B cell (primary cell): ENCODE measurements at regions not wholly inside any gene's neighbourhood (a gene's known extent, or its start where the extent isn't known, plus 50 kb on each side); places are given as distances from the start of the nearest gene placed in this dataset.
"Not testable (repeated sequence)": the region's sequence is repeated elsewhere in the genome, so short reads cannot be mapped to it uniquely, and the experiment has no call there.

Experiments
- ATAC-seq: fragments of 200-7000 bp; cut with Tn5 transposase; one replicate; pipeline ENCODE4 v1.10.0; 2021; ENCODE audit warnings: low read depth, mild to moderate bottlenecking, moderate number of reproducible peaks, moderate library complexity
- CTCF ChIA-PET: fragments of 350-600 bp; sonication (Branson Sonifier 250); formaldehyde crosslinking; loops from one replicate; lab custom pipeline; 2021; ENCODE audit warnings: antibody characterized with exemption, inconsistent platforms; lab: Charles Lee
- POLR2A ChIA-PET: fragments of 350-600 bp; sonication (Branson Sonifier 250); formaldehyde crosslinking; loops from one replicate; lab custom pipeline; 2021; ENCODE audit warnings: antibody characterized with exemption; lab: Charles Lee
- DNase-seq: peaks from one replicate; pipeline ENCODE4 v3.0.0; 2013
- H2AFZ ChIP-seq: 2 replicates; pipeline ENCODE4 v1.6.1; 2012; ENCODE audit warnings: mild to moderate bottlenecking, low read depth, low read length; ENCODE audit not compliant: insufficient read depth, poor library complexity, severe bottlenecking
- H3K27ac ChIP-seq, 2 donors: 1 replicate in 1 of 2; 2 replicates in 1 of 2; pipeline ENCODE4 v1.5.1; 2012 to 2013; ENCODE audit warnings: low read length in 2 of 2, mild to moderate bottlenecking in 2 of 2, moderate library complexity in 1 of 2
- H3K27me3 ChIP-seq, 4 experiments: fragments of 200-600 bp in 1 of 4; sonication (generic) in 1 of 4; replicated peaks in 1 of 4; 1 replicate in 2 of 4; 2 replicates in 2 of 4; pipeline versions ENCODE4 v1.6.1 to v1.7.0; 2013 to 2016; ENCODE audit warnings: low read length in 3 of 4, mild to moderate bottlenecking in 2 of 4, mixed read lengths in 1 of 4, moderate library complexity in 1 of 4; ENCODE audit not compliant: insufficient read depth in 4 of 4, control insufficient read depth in 3 of 4; ENCODE audit errors: control extremely low read depth in 1 of 4
- H3K36me3 ChIP-seq, 2 experiments: replicated peaks in 1 of 2; 1 replicate in 1 of 2; 2 replicates in 1 of 2; pipeline versions ENCODE4 v1.6.1 to v1.7.1; 2013; ENCODE audit warnings: low read length in 1 of 2; ENCODE audit not compliant: insufficient read depth in 2 of 2, control insufficient read depth in 1 of 2; ENCODE audit errors: control extremely low read depth in 1 of 2, extremely low read depth in 1 of 2
- H3K4me1 ChIP-seq, 2 donors: fragments of 200-600 bp in 1 of 2; sonication (generic) in 1 of 2; 1 replicate in 1 of 2; 2 replicates in 1 of 2; pipeline versions ENCODE4 v1.5.1 to v1.6.1; 2013 to 2017; ENCODE audit warnings: low read length in 2 of 2; ENCODE audit not compliant: control insufficient read depth in 2 of 2, insufficient read depth in 2 of 2
- H3K4me2 ChIP-seq: replicated peaks from 2 replicates; pipeline ENCODE3; 2012; ENCODE audit warnings: mild to moderate bottlenecking, low read depth, low read length; ENCODE audit not compliant: poor library complexity, severe bottlenecking
- H3K4me3 ChIP-seq, 5 experiments: fragments of 200-600 bp in 1 of 5; sonication (generic) in 1 of 5; 1 replicate in 3 of 5; 2 replicates in 2 of 5; pipeline versions ENCODE4 v1.5.1 to v1.7.0; 2011 to 2016; ENCODE audit warnings: low read length in 4 of 5, mild to moderate bottlenecking in 4 of 5, low read depth in 2 of 5, control low read depth in 1 of 5, moderate library complexity in 1 of 5; ENCODE audit not compliant: insufficient read depth in 1 of 5; ENCODE audit errors: control extremely low read depth in 1 of 5, extremely low read depth in 1 of 5
- H3K79me2 ChIP-seq: fragments of 200-600 bp; sonication (generic); one replicate; pipeline ENCODE4 v1.6.0; 2016; ENCODE audit warnings: low read length; ENCODE audit not compliant: control insufficient read depth, insufficient read depth
- H3K9ac ChIP-seq: fragments of 200-600 bp; sonication (generic); 2 replicates; pipeline ENCODE4 v1.6.1; 2017; ENCODE audit warnings: mild to moderate bottlenecking, low read length, moderate library complexity
- H3K9me3 ChIP-seq, 3 donors: one replicate each; pipeline versions ENCODE4 v1.6.1 to v1.7.1; 2013; ENCODE audit warnings: low read length in 2 of 3; ENCODE audit not compliant: control insufficient read depth in 2 of 3, insufficient read depth in 1 of 3; ENCODE audit errors: control extremely low read depth in 1 of 3
- H4K20me1 ChIP-seq: 2 replicates; pipeline ENCODE4 v1.6.0; 2012; ENCODE audit warnings: mild to moderate bottlenecking, low read length; ENCODE audit not compliant: insufficient read depth, control insufficient read depth, poor library complexity, severe bottlenecking
- H3K27ac Mint-ChIP-seq: one replicate; pipeline ENCODE4 v1.8.0; 2021; ENCODE audit warnings: mixed read lengths
- H3K27me3 Mint-ChIP-seq: one replicate; pipeline ENCODE4 v1.8.0; 2021; ENCODE audit warnings: mixed read lengths
- H3K4me1 Mint-ChIP-seq: one replicate; pipeline ENCODE4 v1.8.0; 2021; ENCODE audit warnings: mixed read lengths
- H3K4me3 Mint-ChIP-seq: one replicate; pipeline ENCODE4 v1.8.0; 2021; ENCODE audit warnings: mixed read lengths
- H3K9me3 Mint-ChIP-seq: one replicate; pipeline ENCODE4 v1.8.0; 2022; ENCODE audit warnings: mixed read lengths; ENCODE audit not compliant: insufficient read depth
- WGBS: methylation state at CpG from one replicate; pipeline ENCODE4 v1.1.5; 2013; ENCODE audit warnings: missing lambda C conversion rate; ENCODE audit not compliant: insufficient coverage; 5-methylcytosine and 5-hydroxymethylcytosine counted together
- intact Hi-C: fragments of 100-400 bp; cut with micrococcal nuclease; formaldehyde crosslinking; loops from one replicate; pipeline ENCODE4 v1.10.0; 2022

DNA sequence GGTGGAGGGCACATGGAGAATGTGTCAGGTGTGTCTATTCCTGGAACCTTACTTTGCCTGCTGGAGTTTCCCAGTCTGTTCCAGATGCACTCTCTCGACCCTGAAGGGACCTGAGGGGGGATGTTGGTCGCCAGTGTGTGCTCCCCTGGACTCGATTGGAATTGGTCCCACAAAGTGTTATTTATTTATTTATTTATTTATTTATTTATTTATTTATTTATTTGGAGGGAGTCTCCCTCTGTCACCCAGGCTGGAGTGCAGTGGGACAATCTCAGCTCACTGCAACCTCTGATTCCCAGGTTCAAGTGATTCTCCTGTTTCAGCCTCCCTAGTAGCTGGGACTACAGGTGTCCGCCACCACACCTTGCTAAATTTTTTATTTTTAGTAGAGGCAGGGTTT lies 329.1 kb upstream of the ZNF337 start:
- H3K79me2 ChIP-seq, H3K4me2 ChIP-seq, H3K9ac ChIP-seq, H3K27ac Mint-ChIP-seq, H3K4me1 ChIP-seq, H3K4me3 ChIP-seq, ATAC-seq, DNase-seq, intact Hi-C loops, H3K36me3 ChIP-seq, H3K4me3 Mint-ChIP-seq, H3K27ac ChIP-seq, H3K4me1 Mint-ChIP-seq, H2AFZ ChIP-seq, H3K27me3 ChIP-seq, POLR2A ChIA-PET, H3K27me3 Mint-ChIP-seq, H3K9me3 Mint-ChIP-seq, H3K9me3 ChIP-seq, H4K20me1 ChIP-seq, CTCF ChIA-PET: not testable (repeated sequence)
- WGBS, result no CpG with 5 or more reads among the region's 4 CpGs

GRCh38 chr20:26010942-26011276 lies 314.3 kb upstream of the ZNF337 start:
- H3K4me3 Mint-ChIP-seq, result peak overlapping the region; percentile 99

DNA sequence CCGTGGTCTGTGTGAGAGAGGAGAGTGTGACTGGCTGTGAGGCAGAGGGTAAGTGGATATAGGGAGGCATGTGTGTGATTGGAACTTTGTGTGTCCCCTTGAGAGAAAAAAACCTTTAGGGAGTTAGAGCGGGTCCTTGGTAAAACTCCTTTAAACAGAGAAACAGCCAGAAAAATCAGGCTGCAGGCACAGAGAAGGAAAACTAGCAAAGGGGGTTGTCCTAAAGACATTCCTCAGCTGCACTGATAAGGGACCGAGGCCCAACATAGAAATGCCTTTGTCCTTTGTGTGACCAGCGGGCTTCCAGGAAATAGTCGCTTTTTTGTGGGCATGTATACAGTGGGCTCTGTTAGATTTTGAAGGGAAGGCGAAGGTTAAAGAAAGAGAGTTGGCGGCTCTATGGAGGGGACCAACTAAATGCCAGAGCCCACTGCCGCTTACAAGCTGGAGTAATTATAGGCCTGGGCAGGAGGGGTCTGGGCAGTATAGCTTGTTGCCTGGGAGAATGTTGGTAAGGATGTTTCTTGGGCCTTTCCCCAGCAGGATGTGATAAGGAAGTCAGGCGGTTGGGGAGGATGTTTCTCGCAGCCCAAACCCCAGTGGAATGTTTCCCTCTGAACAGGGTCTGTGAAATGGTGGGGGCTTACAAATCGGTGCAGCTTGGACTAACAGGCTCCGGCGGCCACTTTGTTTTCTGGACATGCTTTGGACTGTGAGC lies 313.7 kb upstream of the ZNF337 start:
- Histone ChIP-seq H2AFZ (peak overlapping the region; percentile 82), H3K4me3 (peak overlapping the region in 4 of 5 experiments; percentile 49 to 76 (median 60)), H3K27ac (peak overlapping the region; percentile 38 to 73), H3K4me2 (peak overlapping the region; percentile 40), H3K9ac (peak overlapping the region; percentile 79)
- H3K36me3 ChIP-seq, H3K9me3 Mint-ChIP-seq, ATAC-seq, H4K20me1 ChIP-seq, DNase-seq, H3K27me3 Mint-ChIP-seq, H3K9me3 ChIP-seq, intact Hi-C loops, H3K4me1 Mint-ChIP-seq, H3K4me1 ChIP-seq, CTCF ChIA-PET, H3K27me3 ChIP-seq, H3K79me2 ChIP-seq, POLR2A ChIA-PET: not testable (repeated sequence)
- 6% methylated on average over 3 of the region's 13 CpGs for WGBS
- peak overlapping the region; percentile 90 for H3K27ac Mint-ChIP-seq
- peak overlapping the region; percentile 99 for H3K4me3 Mint-ChIP-seq

More at GRCh38 chr20:26010942-26011276, 314.3 kb upstream of the ZNF337 start:
- ATAC-seq, result peak; percentile 39
- CTCF ChIA-PET, DNase-seq, H2AFZ ChIP-seq, H3K79me2 ChIP-seq, H3K9me3 ChIP-seq, H3K9ac ChIP-seq, H3K27me3 ChIP-seq, H3K4me2 ChIP-seq, H3K4me1 Mint-ChIP-seq, H3K27ac ChIP-seq, H3K4me3 ChIP-seq, H3K9me3 Mint-ChIP-seq, H3K4me1 ChIP-seq, H3K36me3 ChIP-seq, POLR2A ChIA-PET, H3K27me3 Mint-ChIP-seq, H4K20me1 ChIP-seq, intact Hi-C loops: not testable (repeated sequence)
- WGBS, result no CpG with 5 or more reads among the region's 6 CpGs
- peak overlapping the region; percentile 90 for H3K27ac Mint-ChIP-seq

GRCh38 chr20:26009402-26010223 lies 313.0 kb upstream of the ZNF337 start:
- H3K36me3 ChIP-seq, H3K9me3 Mint-ChIP-seq, H3K79me2 ChIP-seq, intact Hi-C loops, H3K27me3 Mint-ChIP-seq, POLR2A ChIA-PET, H3K27me3 ChIP-seq, H4K20me1 ChIP-seq, H3K4me1 Mint-ChIP-seq, H3K4me1 ChIP-seq, H3K9me3 ChIP-seq, CTCF ChIA-PET: not testable (repeated sequence)
- H3K4me2 ChIP-seq, result peak overlapping the region; percentile 40
- peak overlapping the region; percentile 38 to 73 for H3K27ac ChIP-seq
- DNase-seq (peak; percentile 80), ATAC-seq (peak; percentile 24)
- H3K27ac Mint-ChIP-seq, result peak overlapping the region; percentile 90
- peak overlapping the region; percentile 99 for H3K4me3 Mint-ChIP-seq
- H3K9ac ChIP-seq, result peak overlapping the region; percentile 79
- 27% methylated on average over 32 of the region's 39 CpGs for WGBS
- H3K4me3 ChIP-seq, result peak overlapping the region in 4 of 5 experiments; percentile 49 to 76 (median 60)
- peak overlapping the region; percentile 82 for H2AFZ ChIP-seq
